H9 (cell line): ENCODE measurements at regions not wholly inside any gene's neighbourhood (a gene's known extent, or its start where the extent isn't known, plus 50 kb on each side); places are given as distances from the start of the nearest gene placed in this dataset.

Experiments
- DNase-seq: peaks from one replicate; pipeline ENCODE4 v3.0.0-alpha.2; 2017
- H2AFZ ChIP-seq: one replicate; pipeline ENCODE4 v1.6.1; 2013; ENCODE audit warnings: mild to moderate bottlenecking, low read length, control low read depth, moderate library complexity
- H2AK5ac ChIP-seq: 2 replicates; pipeline ENCODE4 v1.6.1; 2013; ENCODE audit warnings: low read length, control low read depth, mixed read lengths; ENCODE audit not compliant: insufficient read length
- H2BK120ac ChIP-seq: one replicate; pipeline ENCODE4 v1.6.1; 2013; ENCODE audit warnings: low read depth, mild to moderate bottlenecking, low read length, control low read depth, inconsistent platforms; ENCODE audit not compliant: poor library complexity, severe bottlenecking
- H2BK12ac ChIP-seq: 2 replicates; pipeline ENCODE4 v1.6.1; 2013; ENCODE audit warnings: low read length, control low read depth, mixed read lengths, low read depth; ENCODE audit not compliant: insufficient read length
- H2BK15ac ChIP-seq: 2 replicates; pipeline ENCODE4 v1.6.1; 2013; ENCODE audit warnings: low read depth, low read length, control low read depth
- H2BK20ac ChIP-seq: one replicate; pipeline ENCODE4 v1.6.1; 2013; ENCODE audit warnings: low read depth, mild to moderate bottlenecking, low read length, control low read depth, inconsistent platforms; ENCODE audit not compliant: poor library complexity, severe bottlenecking
- H2BK5ac ChIP-seq: 2 replicates; pipeline ENCODE4 v1.6.1; 2013; ENCODE audit warnings: low read length, control low read depth, mixed read lengths; ENCODE audit not compliant: insufficient read length
- H3K14ac ChIP-seq: 2 replicates; pipeline ENCODE4 v1.6.1; 2013; ENCODE audit warnings: low read length, control low read depth; ENCODE audit not compliant: insufficient read depth
- H3K18ac ChIP-seq: 2 replicates; pipeline ENCODE4 v1.6.1; 2013; ENCODE audit warnings: low read depth, mild to moderate bottlenecking, mixed read lengths, low read length, control low read depth; ENCODE audit not compliant: insufficient read length
- H3K23ac ChIP-seq: 2 replicates; pipeline ENCODE4 v1.6.1; 2013; ENCODE audit warnings: low read length, control low read depth, mixed read lengths, low read depth; ENCODE audit not compliant: insufficient read length
- H3K23me2 ChIP-seq: 2 replicates; pipeline ENCODE4 v1.6.1; 2013; ENCODE audit warnings: low read depth, mild to moderate bottlenecking, mixed read lengths, low read length, control low read depth; ENCODE audit not compliant: insufficient read length, poor library complexity, severe bottlenecking
- H3K27ac ChIP-seq: 2 replicates; pipeline ENCODE4 v1.5.1; 2013; ENCODE audit warnings: low read length, control low read depth, mixed read lengths, low read depth; ENCODE audit not compliant: insufficient read length
- H3K27me3 ChIP-seq: 2 replicates; pipeline ENCODE4 v1.6.1; 2013; ENCODE audit warnings: low read length, control low read depth, inconsistent platforms; ENCODE audit not compliant: insufficient read depth
- H3K4ac ChIP-seq: 2 replicates; pipeline ENCODE4 v1.6.1; 2013; ENCODE audit warnings: low read depth, mild to moderate bottlenecking, control low read depth, inconsistent platforms, low read length, moderate library complexity
- H3K4me1 ChIP-seq: 2 replicates; pipeline ENCODE4 v1.6.1; 2013; ENCODE audit warnings: low read length, control low read depth, inconsistent platforms; ENCODE audit not compliant: insufficient read depth
- H3K4me2 ChIP-seq: 2 replicates; pipeline ENCODE4 v1.6.1; 2013; ENCODE audit warnings: low read length, control low read depth, mixed read lengths; ENCODE audit not compliant: insufficient read length, insufficient read depth
- H3K56ac ChIP-seq: 2 replicates; pipeline ENCODE4 v1.6.1; 2013; ENCODE audit warnings: low read depth, mild to moderate bottlenecking, mixed read lengths, low read length, control low read depth; ENCODE audit not compliant: insufficient read length
- H3K79me1 ChIP-seq: 2 replicates; pipeline ENCODE4 v1.6.1; 2013; ENCODE audit warnings: low read depth, mild to moderate bottlenecking, moderate library complexity, low read length, control low read depth, inconsistent platforms; ENCODE audit not compliant: insufficient read depth, poor library complexity, severe bottlenecking
- H3K79me2 ChIP-seq: 2 replicates; pipeline ENCODE4 v1.6.1; 2013; ENCODE audit warnings: low read length, control low read depth, inconsistent platforms; ENCODE audit not compliant: insufficient read depth
- H3K9ac ChIP-seq: 2 replicates; pipeline ENCODE4 v1.6.1; 2013; ENCODE audit warnings: low read length, control low read depth, mixed read lengths; ENCODE audit not compliant: insufficient read length; ENCODE audit errors: extremely low read depth
- H3K9me3 ChIP-seq: one replicate; pipeline ENCODE4 v1.6.1; 2013; ENCODE audit warnings: low read depth, low read length, inconsistent platforms; ENCODE audit not compliant: control insufficient read depth
- H3T11ph ChIP-seq: one replicate; pipeline ENCODE4 v1.6.1; 2013; ENCODE audit warnings: mild to moderate bottlenecking, low read length, control low read depth, inconsistent platforms
- H4K20me1 ChIP-seq: one replicate; pipeline ENCODE4 v1.6.1; 2013; ENCODE audit not compliant: control insufficient read depth, insufficient read length, insufficient read depth
- H4K5ac ChIP-seq: 2 replicates; pipeline ENCODE4 v1.6.1; 2013; ENCODE audit warnings: low read depth, mild to moderate bottlenecking, mixed read lengths, low read length, control low read depth; ENCODE audit not compliant: insufficient read length
- H4K8ac ChIP-seq: replicated peaks from 2 replicates; pipeline ENCODE4 v1.6.1; 2013; ENCODE audit warnings: low read length, control low read depth, mixed read lengths, low read depth; ENCODE audit not compliant: insufficient read length
- H4K91ac ChIP-seq: 2 replicates; pipeline ENCODE4 v1.6.1; 2013; ENCODE audit warnings: low read depth, mild to moderate bottlenecking, moderate library complexity, mixed read lengths, low read length, control low read depth; ENCODE audit not compliant: insufficient read length
- H3K27ac Mint-ChIP-seq, 3 experiments: 2 replicates in 2 of 3; 3 replicates in 1 of 3; pipeline ENCODE4 v1.8.0; 2020 to 2021; ENCODE audit warnings: mixed read lengths in 3 of 3, mild to moderate bottlenecking in 1 of 3, moderate library complexity in 1 of 3
- H3K27me3 Mint-ChIP-seq: 2 replicates; pipeline ENCODE4 v1.8.0; 2021; ENCODE audit warnings: low read depth, mild to moderate bottlenecking, moderate library complexity, mixed read lengths
- H3K36me3 Mint-ChIP-seq, 3 experiments: 2 replicates in 2 of 3; 3 replicates in 1 of 3; pipeline ENCODE4 v1.8.0; 2020 to 2021; ENCODE audit warnings: low read depth in 3 of 3, mixed read lengths in 3 of 3; ENCODE audit not compliant: insufficient read depth in 1 of 3
- H3K4me1 Mint-ChIP-seq, 2 experiments: 2 replicates each; pipeline ENCODE4 v1.8.0; 2020; ENCODE audit warnings: mixed read lengths in 2 of 2
- H3K4me3 Mint-ChIP-seq, 2 experiments: 2 replicates in 1 of 2; 3 replicates in 1 of 2; pipeline ENCODE4 v1.8.0; 2020 to 2021; ENCODE audit warnings: mild to moderate bottlenecking in 2 of 2, mixed read lengths in 2 of 2, moderate library complexity in 1 of 2
- H3K9me3 Mint-ChIP-seq, 2 experiments: 2 replicates in 1 of 2; 3 replicates in 1 of 2; pipeline ENCODE4 v1.8.0; 2020; ENCODE audit warnings: mild to moderate bottlenecking in 2 of 2, mixed read lengths in 2 of 2, moderate library complexity in 1 of 2
- WGBS: extraction: QIAGEN DNeasy Blood & Tissue Kit; methylation state at CpG from one replicate; pipeline ENCODE4 v1.1.7; 2013; ENCODE audit warnings: missing lambda C conversion rate, low lambda C conversion rate, mixed read lengths; ENCODE audit not compliant: insufficient read length; ENCODE audit errors: extremely low coverage; 5-methylcytosine and 5-hydroxymethylcytosine counted together
- TF ChIP-seq, protein P1 (sequence below): fragments of 200-600 bp; sonication (generic); conservative IDR thresholded peaks from 3 replicates; pipeline ENCODE4 v1.8.0; 2021; ENCODE audit warnings: antibody characterized with exemption, mild to moderate bottlenecking

DNA sequence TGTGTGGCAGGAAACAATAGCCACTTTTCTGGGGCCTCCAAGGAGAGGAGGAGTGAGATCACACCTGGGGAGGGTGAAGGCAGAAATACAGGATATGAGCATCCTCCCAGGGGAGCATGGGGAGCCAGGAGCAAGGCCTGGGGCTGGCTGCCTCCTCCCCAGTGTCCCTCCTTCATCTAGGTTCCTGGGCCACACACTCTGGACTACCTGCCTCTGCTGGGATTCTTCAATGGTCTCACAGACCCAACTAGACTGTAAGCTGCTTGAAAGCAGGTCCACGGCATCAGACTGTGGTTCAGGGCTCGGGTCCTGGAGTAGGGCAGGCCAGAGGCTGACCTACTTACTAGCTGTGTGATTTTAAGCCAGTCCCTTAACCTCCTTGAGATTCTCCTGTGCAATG, 94.0 kb downstream of the MCFD2 start:
- Histone ChIP-seq H3T11ph (no peak overlapping the region), H3K23ac (no peak overlapping the region), H3K27me3 (no peaks in the 10 kb centered on the region), H3K9me3 (no peaks in the 10 kb centered on the region), H2BK12ac (no peak overlapping the region), H4K5ac (no peak overlapping the region), H3K23me2 (no peaks in the 10 kb centered on the region), H2AFZ (no peak overlapping the region), H3K4me1 (no peaks in the 10 kb centered on the region), H4K8ac (no peak overlapping the region), H2BK120ac (no peak overlapping the region), H3K27ac (no peak overlapping the region), H2AK5ac (no peak overlapping the region), H3K79me2 (no peaks in the 10 kb centered on the region), H3K14ac (no peak overlapping the region), H2BK20ac (no peak overlapping the region), H2BK5ac (no peak overlapping the region), H3K79me1 (no peaks in the 10 kb centered on the region), H3K4me2 (no peak overlapping the region), H4K20me1 (no peaks in the 10 kb centered on the region), H2BK15ac (no peak overlapping the region), H3K56ac (no peak overlapping the region), H4K91ac (no peak overlapping the region), H3K9ac (no peak overlapping the region), H3K4ac (no peak overlapping the region), H3K18ac (no peak overlapping the region)
- DNase-seq, result no peak
- peaks cover 2 to 5% of the 10 kb centered on the region in 2 experiments; a peak in 4 of 5 replicates for H3K9me3 Mint-ChIP-seq
- H3K4me3 Mint-ChIP-seq, result no peak overlapping the region; a peak in 1 of 5 replicates
- H3K27me3 Mint-ChIP-seq, result no peaks in the 10 kb centered on the region
- peaks cover 5% of the 10 kb centered on the region in 2 experiments for H3K4me1 Mint-ChIP-seq
- H3K36me3 Mint-ChIP-seq, result no peaks in the 10 kb centered on the region; a peak in 1 of 7 replicates
- no peak overlapping the region for H3K27ac Mint-ChIP-seq
- WGBS, result no CpG with 5 or more reads among the region's 2 CpGs
- TF ChIP-seq, protein P1, sequence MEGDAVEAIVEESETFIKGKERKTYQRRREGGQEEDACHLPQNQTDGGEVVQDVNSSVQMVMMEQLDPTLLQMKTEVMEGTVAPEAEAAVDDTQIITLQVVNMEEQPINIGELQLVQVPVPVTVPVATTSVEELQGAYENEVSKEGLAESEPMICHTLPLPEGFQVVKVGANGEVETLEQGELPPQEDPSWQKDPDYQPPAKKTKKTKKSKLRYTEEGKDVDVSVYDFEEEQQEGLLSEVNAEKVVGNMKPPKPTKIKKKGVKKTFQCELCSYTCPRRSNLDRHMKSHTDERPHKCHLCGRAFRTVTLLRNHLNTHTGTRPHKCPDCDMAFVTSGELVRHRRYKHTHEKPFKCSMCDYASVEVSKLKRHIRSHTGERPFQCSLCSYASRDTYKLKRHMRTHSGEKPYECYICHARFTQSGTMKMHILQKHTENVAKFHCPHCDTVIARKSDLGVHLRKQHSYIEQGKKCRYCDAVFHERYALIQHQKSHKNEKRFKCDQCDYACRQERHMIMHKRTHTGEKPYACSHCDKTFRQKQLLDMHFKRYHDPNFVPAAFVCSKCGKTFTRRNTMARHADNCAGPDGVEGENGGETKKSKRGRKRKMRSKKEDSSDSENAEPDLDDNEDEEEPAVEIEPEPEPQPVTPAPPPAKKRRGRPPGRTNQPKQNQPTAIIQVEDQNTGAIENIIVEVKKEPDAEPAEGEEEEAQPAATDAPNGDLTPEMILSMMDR, result no peak
